ENCODE measurements at regions not wholly inside any gene's neighbourhood (a gene's known extent, or its start where the extent isn't known, plus 50 kb on each side); places are given as distances from the start of the nearest gene placed in this dataset.

- no peak overlapping the region for H3K4me2 ChIP-seq (ENCODE audit: insufficient read depth, low read length)
- H3K4me3 ChIP-seq (ENCODE audit: low read depth in 1 of 2, low read length in 2 of 2): no peak overlapping the region
- no peaks in the 10 kb centered on the region for H3K27me3 ChIP-seq (ENCODE audit: insufficient read depth, low read length, poor library complexity)
- no peak overlapping the region for H3K9ac ChIP-seq (ENCODE audit: low read depth, low read length)
- TF ChIP-seq EZH2 (IDR thresholded peaks at IDR 0.05; ENCODE audit: borderline replicate concordance, low read depth, low read length, severe bottlenecking) (no peak), CTCF (IDR thresholded peaks at IDR 0.05; ENCODE audit: borderline replicate concordance, extremely low read depth, low read length, poor library complexity, severe bottlenecking) (no peak)
- H2AFZ ChIP-seq (ENCODE audit: low read depth, low read length): no peak overlapping the region
- no peak for DNase-seq
- no peaks in the 10 kb centered on the region for H4K20me1 ChIP-seq (ENCODE audit: insufficient read depth, low read length)
- H3K79me2 ChIP-seq (ENCODE audit: insufficient read depth, low read length): no peaks in the 10 kb centered on the region
- no peaks in the 10 kb centered on the region for H3K9me3 ChIP-seq (ENCODE audit: insufficient read depth, low read length, severe bottlenecking)
- no peaks in the 10 kb centered on the region for H3K4me1 ChIP-seq (ENCODE audit: insufficient read depth, low read length)
- no peaks in the 10 kb centered on the region for H3K36me3 ChIP-seq (ENCODE audit: insufficient read depth, low read length)
- H3K27ac ChIP-seq (ENCODE audit: low read length): no peak overlapping the region
- no peak for ATAC-seq (ENCODE audit: insufficient read depth, low read depth)
These were observed 73.4 kb upstream of the ATG10 start for GRCh38 chr5:81898403-81898802.

DNA sequence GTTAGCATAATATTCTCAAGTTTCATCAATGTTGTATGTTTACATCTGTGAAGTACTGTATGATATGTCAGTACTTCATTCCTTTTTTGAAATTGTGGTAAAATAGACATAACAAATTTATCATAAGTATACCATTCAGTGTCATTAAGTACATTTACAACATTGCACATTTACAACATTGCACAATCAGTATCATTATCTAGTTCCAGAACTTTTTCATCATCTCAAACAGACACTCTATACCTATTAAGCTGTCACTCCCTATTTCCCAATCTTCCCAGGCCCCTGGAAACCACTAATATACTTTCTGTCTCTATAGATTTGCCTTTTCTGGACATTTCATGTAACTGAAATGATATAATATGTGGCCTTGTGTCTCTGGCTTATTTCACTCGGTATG lies 75.1 kb upstream of the ATG10 start:
- H3K4me3 ChIP-seq (ENCODE audit: low read depth in 1 of 2, low read length in 2 of 2): no peak overlapping the region
- H3K9ac ChIP-seq (ENCODE audit: low read depth, low read length): no peak overlapping the region
- no peaks in the 10 kb centered on the region for H3K79me2 ChIP-seq (ENCODE audit: insufficient read depth, low read length)
- no peak overlapping the region for H2AFZ ChIP-seq (ENCODE audit: low read depth, low read length)
- ATAC-seq (ENCODE audit: insufficient read depth, low read depth) (no peak), DNase-seq (no peak)
- H3K9me3 ChIP-seq (ENCODE audit: insufficient read depth, low read length, severe bottlenecking): peaks cover 3% of the 10 kb centered on the region
- no peak overlapping the region for H3K27ac ChIP-seq (ENCODE audit: low read length)
- no peaks in the 10 kb centered on the region for H3K36me3 ChIP-seq (ENCODE audit: insufficient read depth, low read length)
- TF ChIP-seq CTCF (IDR thresholded peaks at IDR 0.05; ENCODE audit: borderline replicate concordance, extremely low read depth, low read length, poor library complexity, severe bottlenecking) (no peak), EZH2 (IDR thresholded peaks at IDR 0.05; ENCODE audit: borderline replicate concordance, low read depth, low read length, severe bottlenecking) (no peak)
- no peaks in the 10 kb centered on the region for H4K20me1 ChIP-seq (ENCODE audit: insufficient read depth, low read length)
- no peak overlapping the region for H3K4me2 ChIP-seq (ENCODE audit: insufficient read depth, low read length)
- H3K4me1 ChIP-seq (ENCODE audit: insufficient read depth, low read length): no peaks in the 10 kb centered on the region
- no peaks in the 10 kb centered on the region for H3K27me3 ChIP-seq (ENCODE audit: insufficient read depth, low read length, poor library complexity)

DNA sequence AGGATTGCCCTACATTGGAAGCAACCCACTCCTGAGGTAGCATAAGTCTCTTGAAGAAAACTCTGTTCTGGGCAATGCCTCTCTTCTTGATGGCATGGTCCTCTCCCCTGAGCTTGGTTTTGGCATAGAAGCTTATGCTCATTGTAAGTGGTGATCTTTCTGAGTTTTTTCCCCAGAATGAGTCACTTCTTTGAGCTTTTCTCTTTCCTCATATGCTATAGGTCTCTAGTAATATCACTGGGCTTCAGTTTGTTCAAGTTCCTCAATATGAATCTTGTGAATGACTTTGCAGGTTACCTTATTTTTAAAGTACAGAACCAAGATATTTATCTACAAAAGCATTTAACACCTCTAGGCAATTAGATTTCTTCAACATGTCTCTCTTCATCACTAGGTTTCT lies 76.5 kb upstream of the ATG10 start:
- Histone ChIP-seq H3K9ac (ENCODE audit: low read depth, low read length) (no peak overlapping the region), H2AFZ (ENCODE audit: low read depth, low read length) (no peak overlapping the region), H4K20me1 (ENCODE audit: insufficient read depth, low read length) (no peaks in the 10 kb centered on the region), H3K4me1 (ENCODE audit: insufficient read depth, low read length) (no peaks in the 10 kb centered on the region), H3K9me3 (ENCODE audit: insufficient read depth, low read length, severe bottlenecking) (peaks cover 17% of the 10 kb centered on the region), H3K27ac (ENCODE audit: low read length) (no peak overlapping the region), H3K4me3 (ENCODE audit: low read depth in 1 of 2, low read length in 2 of 2) (no peak overlapping the region), H3K36me3 (ENCODE audit: insufficient read depth, low read length) (no peaks in the 10 kb centered on the region), H3K4me2 (ENCODE audit: insufficient read depth, low read length) (no peak overlapping the region), H3K27me3 (ENCODE audit: insufficient read depth, low read length, poor library complexity) (no peaks in the 10 kb centered on the region), H3K79me2 (ENCODE audit: insufficient read depth, low read length) (no peaks in the 10 kb centered on the region)
- DNase-seq: no peak
- TF ChIP-seq CTCF (IDR thresholded peaks at IDR 0.05; ENCODE audit: borderline replicate concordance, extremely low read depth, low read length, poor library complexity, severe bottlenecking) (no peak), EZH2 (IDR thresholded peaks at IDR 0.05; ENCODE audit: borderline replicate concordance, low read depth, low read length, severe bottlenecking) (no peak)
- ATAC-seq (ENCODE audit: insufficient read depth, low read depth): no peak

DNA sequence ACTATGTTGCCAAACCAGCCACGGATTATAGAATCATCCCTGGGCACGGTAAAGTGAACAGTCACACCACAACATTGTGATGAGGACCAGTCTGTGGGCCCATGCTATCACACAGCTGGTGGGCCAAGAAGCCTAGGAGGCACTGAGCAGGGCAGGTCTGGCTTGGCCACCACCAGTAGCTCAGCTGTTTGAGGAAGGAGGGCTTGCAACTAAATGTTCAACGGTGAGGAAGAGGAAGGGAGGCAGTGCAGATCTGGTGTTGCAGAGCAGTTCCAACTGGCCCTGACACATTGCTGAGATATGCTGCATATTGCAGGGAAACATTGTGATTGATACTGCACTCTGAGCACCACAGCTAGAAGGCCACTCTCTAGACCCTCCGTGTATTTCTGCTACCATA lies 77.9 kb upstream of the ATG10 start:
- DNase-seq (no peak), ATAC-seq (ENCODE audit: insufficient read depth, low read depth) (no peak)
- Histone ChIP-seq H3K4me2 (ENCODE audit: insufficient read depth, low read length) (no peak overlapping the region), H3K9ac (ENCODE audit: low read depth, low read length) (no peak overlapping the region), H2AFZ (ENCODE audit: low read depth, low read length) (no peak overlapping the region), H3K4me1 (ENCODE audit: insufficient read depth, low read length) (no peaks in the 10 kb centered on the region), H3K9me3 (ENCODE audit: insufficient read depth, low read length, severe bottlenecking) (peaks cover 22% of the 10 kb centered on the region), H3K4me3 (ENCODE audit: low read depth in 1 of 2, low read length in 2 of 2) (no peak overlapping the region), H3K36me3 (ENCODE audit: insufficient read depth, low read length) (no peaks in the 10 kb centered on the region), H3K27me3 (ENCODE audit: insufficient read depth, low read length, poor library complexity) (no peaks in the 10 kb centered on the region), H3K27ac (ENCODE audit: low read length) (no peak overlapping the region), H3K79me2 (ENCODE audit: insufficient read depth, low read length) (no peaks in the 10 kb centered on the region), H4K20me1 (ENCODE audit: insufficient read depth, low read length) (no peaks in the 10 kb centered on the region)
- no peak for TF ChIP-seq EZH2 (IDR thresholded peaks at IDR 0.05; ENCODE audit: borderline replicate concordance, low read depth, low read length, severe bottlenecking)
- TF ChIP-seq CTCF (IDR thresholded peaks at IDR 0.05; ENCODE audit: borderline replicate concordance, extremely low read depth, low read length, poor library complexity, severe bottlenecking): no peak
